CD14-positive monocyte (primary cell): ENCODE measurements at regions not wholly inside any gene's neighbourhood (a gene's known extent, or its start where the extent isn't known, plus 50 kb on each side); places are given as distances from the start of the nearest gene placed in this dataset.

Source experiments
- DNase-seq, 3 donors: peaks; one replicate each; pipeline ENCODE4 v3.0.0-alpha.2; 2011 to 2022
- H2AFZ ChIP-seq: 2 replicates; pipeline ENCODE4 v1.6.0; 2012; ENCODE audit warnings: mild to moderate bottlenecking, low read depth, low read length, inconsistent platforms; ENCODE audit not compliant: insufficient read depth, poor library complexity, severe bottlenecking
- H3K27ac ChIP-seq, 2 donors: 1 replicate in 1 of 2; 2 replicates in 1 of 2; pipeline ENCODE4 v1.5.1; 2012 to 2013; ENCODE audit warnings: low read length in 2 of 2, control low read depth in 1 of 2, inconsistent platforms in 1 of 2, low read depth in 1 of 2, mild to moderate bottlenecking in 1 of 2
- H3K27me3 ChIP-seq, 2 donors: one replicate each; pipeline versions ENCODE4 v1.6.0 to v1.6.1; 2011 to 2013; ENCODE audit warnings: low read length in 2 of 2; ENCODE audit not compliant: control insufficient read depth in 2 of 2, insufficient read depth in 2 of 2
- H3K36me3 ChIP-seq, 2 donors: replicated peaks in 1 of 2; 1 replicate in 1 of 2; 2 replicates in 1 of 2; pipeline versions ENCODE4 v1.5.1 to v1.6.1; 2012 to 2013; ENCODE audit warnings: low read length in 2 of 2, control low read depth in 1 of 2, inconsistent platforms in 1 of 2, mild to moderate bottlenecking in 1 of 2; ENCODE audit not compliant: insufficient read depth in 2 of 2, control insufficient read depth in 1 of 2
- H3K4me1 ChIP-seq, 2 donors: 1 replicate in 1 of 2; 2 replicates in 1 of 2; pipeline versions ENCODE4 v1.5.1 to v1.6.1; 2012 to 2013; ENCODE audit warnings: low read length in 2 of 2, control low read depth in 1 of 2, inconsistent platforms in 1 of 2, mild to moderate bottlenecking in 1 of 2, moderate library complexity in 1 of 2; ENCODE audit not compliant: insufficient read depth in 2 of 2, control insufficient read depth in 1 of 2
- H3K4me2 ChIP-seq: replicated peaks from 2 replicates; pipeline ENCODE3; 2012; ENCODE audit warnings: low read length, moderate library complexity, mild to moderate bottlenecking; ENCODE audit not compliant: poor library complexity, severe bottlenecking; ENCODE audit errors: extremely low read depth
- H3K4me3 ChIP-seq, 3 experiments: fragments of 200-600 bp in 1 of 3; sonication (generic) in 1 of 3; replicated peaks in 1 of 3; 1 replicate in 2 of 3; 2 replicates in 1 of 3; pipeline ENCODE4 v1.5.1; 2011 to 2013; ENCODE audit warnings: low read length in 3 of 3, mild to moderate bottlenecking in 3 of 3, control low read depth in 2 of 3, low read depth in 2 of 3, inconsistent platforms in 1 of 3, moderate library complexity in 1 of 3
- H3K79me2 ChIP-seq: 2 replicates; pipeline ENCODE4 v1.6.0; 2012; ENCODE audit warnings: mild to moderate bottlenecking, control low read depth, inconsistent platforms, low read length, moderate library complexity; ENCODE audit not compliant: insufficient read depth
- H3K9ac ChIP-seq: 2 replicates; pipeline ENCODE4 v1.6.0; 2017; ENCODE audit warnings: low read length, mild to moderate bottlenecking; ENCODE audit not compliant: insufficient read depth, poor library complexity, severe bottlenecking
- H3K9me3 ChIP-seq, 2 donors: replicated peaks in 1 of 2; 1 replicate in 1 of 2; 2 replicates in 1 of 2; pipeline versions ENCODE4 v1.5.1 to v1.6.1; 2012 to 2013; ENCODE audit warnings: low read length in 2 of 2, control low read depth in 1 of 2; ENCODE audit not compliant: control insufficient read depth in 1 of 2, insufficient read depth in 1 of 2
- H4K20me1 ChIP-seq: 2 replicates; pipeline ENCODE4 v1.6.0; 2012; ENCODE audit warnings: mild to moderate bottlenecking, low read length, control low read depth, moderate library complexity; ENCODE audit not compliant: insufficient read depth
- H3K27ac Mint-ChIP-seq, 7 donors: one replicate each; pipeline ENCODE4 v1.8.0; 2020; ENCODE audit warnings: mild to moderate bottlenecking in 7 of 7, mixed read lengths in 7 of 7, moderate library complexity in 6 of 7, inconsistent platforms in 2 of 7
- H3K27me3 Mint-ChIP-seq, 3 donors: one replicate each; pipeline ENCODE4 v1.8.0; 2021 to 2022; ENCODE audit warnings: low read depth in 3 of 3, mild to moderate bottlenecking in 3 of 3, mixed read lengths in 3 of 3, moderate library complexity in 3 of 3, inconsistent platforms in 1 of 3
- H3K36me3 Mint-ChIP-seq, 2 donors: one replicate each; pipeline ENCODE4 v1.8.0; 2020; ENCODE audit warnings: mixed read lengths in 2 of 2, inconsistent platforms in 1 of 2, mild to moderate bottlenecking in 1 of 2
- H3K4me1 Mint-ChIP-seq: one replicate; pipeline ENCODE4 v1.8.0; 2020; ENCODE audit warnings: mild to moderate bottlenecking, mixed read lengths
- H3K4me3 Mint-ChIP-seq, 2 donors: one replicate each; pipeline ENCODE4 v1.8.0; 2020; ENCODE audit warnings: mild to moderate bottlenecking in 2 of 2, mixed read lengths in 2 of 2, moderate library complexity in 1 of 2
- H3K9me3 Mint-ChIP-seq, 7 donors: one replicate each; pipeline ENCODE4 v1.8.0; 2020 to 2022; ENCODE audit warnings: mixed read lengths in 7 of 7, mild to moderate bottlenecking in 6 of 7, moderate library complexity in 6 of 7, inconsistent platforms in 2 of 7
- WGBS: methylation state at CpG from one replicate; pipeline ENCODE4 v1.1.5; 2013; ENCODE audit warnings: missing lambda C conversion rate; ENCODE audit not compliant: insufficient coverage; 5-methylcytosine and 5-hydroxymethylcytosine counted together
- intact Hi-C, 2 donors: fragments of 100-400 bp; cut with micrococcal nuclease; formaldehyde crosslinking; loops; one replicate each; pipeline versions ENCODE4 v1.15.0 to v1.15.1; 2023
- TF ChIP-seq, protein P1 (sequence below): fragments of 200-600 bp; IDR thresholded peaks from one replicate; pipeline ENCODE4 v1.8.0; 2022; ENCODE audit warnings: antibody characterized with exemption, mild to moderate bottlenecking

DNA sequence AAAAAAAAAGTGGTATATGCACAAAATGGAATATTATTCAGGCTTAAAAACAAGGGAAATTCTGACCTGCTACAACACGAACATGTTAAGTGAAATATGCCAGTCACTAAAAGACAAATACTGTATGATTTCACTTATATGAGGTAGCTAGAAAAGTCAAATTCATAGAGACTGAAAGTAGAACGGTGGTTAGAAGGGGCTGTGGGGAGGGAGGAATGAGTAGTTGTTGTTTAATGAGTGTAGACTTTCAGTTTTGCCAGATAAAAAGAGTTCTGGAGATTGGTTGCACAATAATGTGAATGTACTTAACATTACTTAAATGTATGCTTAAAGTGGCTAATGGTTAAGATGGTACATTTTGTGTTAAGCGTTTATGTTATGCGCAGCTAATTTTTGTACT, 79.5 kb upstream of the IL12B start:
- no peak overlapping the region for H3K9ac ChIP-seq
- no peak overlapping the region for H3K27ac ChIP-seq
- no peak overlapping the region for H3K4me3 ChIP-seq
- no peaks in the 10 kb centered on the region for H3K9me3 Mint-ChIP-seq
- no peaks in the 10 kb centered on the region for H4K20me1 ChIP-seq
- no peak overlapping the region for H3K4me3 Mint-ChIP-seq
- DNase-seq, result no peak
- peaks cover 22 to 28% of the 10 kb centered on the region in 2 donors for H3K4me1 ChIP-seq
- no peaks in the 10 kb centered on the region for H3K79me2 ChIP-seq
- H2AFZ ChIP-seq, result no peak overlapping the region
- H3K27me3 Mint-ChIP-seq, result peaks cover 0 to 2% (median 0%) of the 10 kb centered on the region in 3 donors
- H3K27ac Mint-ChIP-seq, result no peak overlapping the region
- no peaks in the 10 kb centered on the region for H3K36me3 ChIP-seq
- TF ChIP-seq, protein P1, sequence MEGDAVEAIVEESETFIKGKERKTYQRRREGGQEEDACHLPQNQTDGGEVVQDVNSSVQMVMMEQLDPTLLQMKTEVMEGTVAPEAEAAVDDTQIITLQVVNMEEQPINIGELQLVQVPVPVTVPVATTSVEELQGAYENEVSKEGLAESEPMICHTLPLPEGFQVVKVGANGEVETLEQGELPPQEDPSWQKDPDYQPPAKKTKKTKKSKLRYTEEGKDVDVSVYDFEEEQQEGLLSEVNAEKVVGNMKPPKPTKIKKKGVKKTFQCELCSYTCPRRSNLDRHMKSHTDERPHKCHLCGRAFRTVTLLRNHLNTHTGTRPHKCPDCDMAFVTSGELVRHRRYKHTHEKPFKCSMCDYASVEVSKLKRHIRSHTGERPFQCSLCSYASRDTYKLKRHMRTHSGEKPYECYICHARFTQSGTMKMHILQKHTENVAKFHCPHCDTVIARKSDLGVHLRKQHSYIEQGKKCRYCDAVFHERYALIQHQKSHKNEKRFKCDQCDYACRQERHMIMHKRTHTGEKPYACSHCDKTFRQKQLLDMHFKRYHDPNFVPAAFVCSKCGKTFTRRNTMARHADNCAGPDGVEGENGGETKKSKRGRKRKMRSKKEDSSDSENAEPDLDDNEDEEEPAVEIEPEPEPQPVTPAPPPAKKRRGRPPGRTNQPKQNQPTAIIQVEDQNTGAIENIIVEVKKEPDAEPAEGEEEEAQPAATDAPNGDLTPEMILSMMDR, result no peak
- intact Hi-C loops, result loop anchor here in 1 of 2 donors (10.0 kb wide), 1 partner anchor 75 kb away; the partner anchor contains the start of gene IL12B
- H3K36me3 Mint-ChIP-seq, result no peaks in the 10 kb centered on the region
- WGBS, result 92% methylated on average over 2 of the region's 4 CpGs
- H3K4me1 Mint-ChIP-seq, result peaks cover 36% of the 10 kb centered on the region
- H3K4me2 ChIP-seq, result no peak overlapping the region
- no peaks in the 10 kb centered on the region for H3K27me3 ChIP-seq
- H3K9me3 ChIP-seq, result no peaks in the 10 kb centered on the region

GRCh38 chr5:159410480-159410879, 80.2 kb upstream of the IL12B start:
- Mint-ChIP-seq H3K27me3 (peaks cover 0 to 2% (median 0%) of the 10 kb centered on the region in 3 donors), H3K36me3 (no peaks in the 10 kb centered on the region), H3K9me3 (no peaks in the 10 kb centered on the region), H3K4me1 (peaks cover 31% of the 10 kb centered on the region), H3K4me3 (no peak overlapping the region), H3K27ac (no peak overlapping the region)
- Histone ChIP-seq H3K79me2 (no peaks in the 10 kb centered on the region), H3K4me3 (no peak overlapping the region), H3K4me2 (no peak overlapping the region), H3K9me3 (no peaks in the 10 kb centered on the region), H3K36me3 (no peaks in the 10 kb centered on the region), H3K9ac (no peak overlapping the region), H2AFZ (no peak overlapping the region), H3K27me3 (no peaks in the 10 kb centered on the region), H3K27ac (no peak overlapping the region), H3K4me1 (peaks cover 20 to 23% of the 10 kb centered on the region in 2 donors), H4K20me1 (no peaks in the 10 kb centered on the region)
- no peak for DNase-seq
- intact Hi-C loops, result no loop called here
- no CpG with 5 or more reads among the region's 2 CpGs for WGBS
- TF ChIP-seq, protein P1, result no peak
